ENCODE measurements at regions not wholly inside any gene's neighbourhood (a gene's known extent, or its start where the extent isn't known, plus 50 kb on each side); places are given as distances from the start of the nearest gene placed in this dataset.

- TF ChIP-seq CTCF (conservative IDR thresholded peaks at IDR 0.05 in 1 of 2, IDR thresholded peaks at IDR 0.05 in 1 of 2; ENCODE audit: low read depth in 1 of 2, low read length in 2 of 2) (no peak), EZH2 (IDR thresholded peaks at IDR 0.05; ENCODE audit: low read length, missing control alignments) (no peak)
These were observed 473.1 kb upstream of the TCF4 start for GRCh38 chr18:56060967-56061541.

Data from fibroblast of lung (primary cell).